ENCODE measurements at regions not wholly inside any gene's neighbourhood (a gene's known extent, or its start where the extent isn't known, plus 50 kb on each side); places are given as distances from the start of the nearest gene placed in this dataset.
"Not testable (repeated sequence)": the region's sequence is repeated elsewhere in the genome, so short reads cannot be mapped to it uniquely, and the experiment has no call there.

GRCh38 chr4:68720723-68721122, 50.3 kb upstream of the UGT2B15 start:
- not testable (repeated sequence) for TF ChIP-seq POLR2A (IDR thresholded peaks at IDR 0.05); CTCF (IDR thresholded peaks at IDR 0.05); POLR2AphosphoS5 (IDR thresholded peaks at IDR 0.05); EP300 (IDR thresholded peaks at IDR 0.05; ENCODE audit: low read depth)
